DND-41 (cell line): ENCODE measurements at regions not wholly inside any gene's neighbourhood (a gene's known extent, or its start where the extent isn't known, plus 50 kb on each side); places are given as distances from the start of the nearest gene placed in this dataset.

ENCODE experiments used
- EZH2 ChIP-seq: IDR thresholded peaks from 3 replicates; pipeline ENCODE4 v1.6.1; 2012; ENCODE audit warnings: borderline replicate concordance, low read depth, mild to moderate bottlenecking, moderate library complexity, low read length, inconsistent platforms; ENCODE audit not compliant: severe bottlenecking
- TF ChIP-seq, protein P1 (sequence below): IDR thresholded peaks from 2 replicates; pipeline ENCODE4 v1.5.1; 2012; ENCODE audit warnings: borderline replicate concordance, low read length, moderate library complexity, mild to moderate bottlenecking; ENCODE audit not compliant: poor library complexity, severe bottlenecking; ENCODE audit errors: extremely low read depth

DNA sequence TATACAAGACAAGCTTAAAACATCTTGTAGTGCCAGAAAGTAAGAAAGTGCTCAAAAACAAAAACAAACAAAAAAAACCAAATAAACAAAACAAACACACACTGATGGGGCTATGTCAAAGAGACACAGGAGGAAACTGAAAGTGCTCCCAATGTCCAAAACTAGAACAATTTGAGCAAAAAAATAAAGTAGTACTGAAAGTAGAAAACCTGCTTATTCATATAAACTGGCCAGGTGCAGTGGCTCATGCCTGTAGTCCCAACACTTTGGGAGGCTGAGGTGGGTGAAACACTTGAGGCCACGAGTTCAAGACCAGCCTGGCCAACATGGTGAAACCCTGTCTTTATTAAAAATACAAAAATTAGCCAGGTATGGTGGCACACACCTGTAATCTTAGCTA lies 129.9 kb downstream of the GLUL start:
- TF ChIP-seq, protein P1, sequence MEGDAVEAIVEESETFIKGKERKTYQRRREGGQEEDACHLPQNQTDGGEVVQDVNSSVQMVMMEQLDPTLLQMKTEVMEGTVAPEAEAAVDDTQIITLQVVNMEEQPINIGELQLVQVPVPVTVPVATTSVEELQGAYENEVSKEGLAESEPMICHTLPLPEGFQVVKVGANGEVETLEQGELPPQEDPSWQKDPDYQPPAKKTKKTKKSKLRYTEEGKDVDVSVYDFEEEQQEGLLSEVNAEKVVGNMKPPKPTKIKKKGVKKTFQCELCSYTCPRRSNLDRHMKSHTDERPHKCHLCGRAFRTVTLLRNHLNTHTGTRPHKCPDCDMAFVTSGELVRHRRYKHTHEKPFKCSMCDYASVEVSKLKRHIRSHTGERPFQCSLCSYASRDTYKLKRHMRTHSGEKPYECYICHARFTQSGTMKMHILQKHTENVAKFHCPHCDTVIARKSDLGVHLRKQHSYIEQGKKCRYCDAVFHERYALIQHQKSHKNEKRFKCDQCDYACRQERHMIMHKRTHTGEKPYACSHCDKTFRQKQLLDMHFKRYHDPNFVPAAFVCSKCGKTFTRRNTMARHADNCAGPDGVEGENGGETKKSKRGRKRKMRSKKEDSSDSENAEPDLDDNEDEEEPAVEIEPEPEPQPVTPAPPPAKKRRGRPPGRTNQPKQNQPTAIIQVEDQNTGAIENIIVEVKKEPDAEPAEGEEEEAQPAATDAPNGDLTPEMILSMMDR: no peak
- TF ChIP-seq EZH2: no peak
